ENCODE measurements at regions not wholly inside any gene's neighbourhood (a gene's known extent, or its start where the extent isn't known, plus 50 kb on each side); places are given as distances from the start of the nearest gene placed in this dataset.

DNA sequence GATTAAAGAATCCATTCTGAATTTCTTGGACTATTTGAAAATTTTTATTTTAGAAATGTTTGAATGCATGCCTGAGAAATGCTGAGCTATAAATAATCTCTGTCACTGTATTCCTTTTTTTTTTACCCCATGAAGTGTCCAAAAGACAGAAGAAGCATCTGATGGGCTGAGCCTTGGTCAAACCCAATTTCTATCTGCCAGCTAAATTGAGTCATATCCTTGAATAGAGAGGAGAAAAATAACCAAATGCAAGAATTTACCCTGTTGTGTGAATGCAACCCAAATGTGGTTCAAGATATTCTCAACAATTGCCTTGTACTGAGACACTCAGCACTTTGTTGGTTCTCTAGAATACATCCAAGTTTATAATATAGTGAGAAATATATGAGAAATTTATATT, 223.5 kb downstream of the UBE2E3 start:
- no peak overlapping the region for H3K4me3 ChIP-seq
- DNase-seq: no peak
- H3K4me1 ChIP-seq: no peaks in the 10 kb centered on the region
- no peak overlapping the region for H3K27ac ChIP-seq
- TF ChIP-seq, protein P1, sequence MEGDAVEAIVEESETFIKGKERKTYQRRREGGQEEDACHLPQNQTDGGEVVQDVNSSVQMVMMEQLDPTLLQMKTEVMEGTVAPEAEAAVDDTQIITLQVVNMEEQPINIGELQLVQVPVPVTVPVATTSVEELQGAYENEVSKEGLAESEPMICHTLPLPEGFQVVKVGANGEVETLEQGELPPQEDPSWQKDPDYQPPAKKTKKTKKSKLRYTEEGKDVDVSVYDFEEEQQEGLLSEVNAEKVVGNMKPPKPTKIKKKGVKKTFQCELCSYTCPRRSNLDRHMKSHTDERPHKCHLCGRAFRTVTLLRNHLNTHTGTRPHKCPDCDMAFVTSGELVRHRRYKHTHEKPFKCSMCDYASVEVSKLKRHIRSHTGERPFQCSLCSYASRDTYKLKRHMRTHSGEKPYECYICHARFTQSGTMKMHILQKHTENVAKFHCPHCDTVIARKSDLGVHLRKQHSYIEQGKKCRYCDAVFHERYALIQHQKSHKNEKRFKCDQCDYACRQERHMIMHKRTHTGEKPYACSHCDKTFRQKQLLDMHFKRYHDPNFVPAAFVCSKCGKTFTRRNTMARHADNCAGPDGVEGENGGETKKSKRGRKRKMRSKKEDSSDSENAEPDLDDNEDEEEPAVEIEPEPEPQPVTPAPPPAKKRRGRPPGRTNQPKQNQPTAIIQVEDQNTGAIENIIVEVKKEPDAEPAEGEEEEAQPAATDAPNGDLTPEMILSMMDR (IDR thresholded peaks at IDR 0.05): no peak
- TF ChIP-seq POLR2A (IDR thresholded peaks at IDR 0.05) (no peak), POLR2AphosphoS5 (IDR thresholded peaks at IDR 0.05) (no peak), EP300 (IDR thresholded peaks at IDR 0.05) (no peak)
- peaks cover 0 to 20% (median 5%) of the 10 kb centered on the region in 4 donors for H3K9me3 ChIP-seq
- no peaks in the 10 kb centered on the region for H3K27me3 ChIP-seq
- intact Hi-C loops (cut with DNase I; ENCODE audit: low total_unique reads): no loop called here
- H3K36me3 ChIP-seq: no peaks in the 10 kb centered on the region

DNA sequence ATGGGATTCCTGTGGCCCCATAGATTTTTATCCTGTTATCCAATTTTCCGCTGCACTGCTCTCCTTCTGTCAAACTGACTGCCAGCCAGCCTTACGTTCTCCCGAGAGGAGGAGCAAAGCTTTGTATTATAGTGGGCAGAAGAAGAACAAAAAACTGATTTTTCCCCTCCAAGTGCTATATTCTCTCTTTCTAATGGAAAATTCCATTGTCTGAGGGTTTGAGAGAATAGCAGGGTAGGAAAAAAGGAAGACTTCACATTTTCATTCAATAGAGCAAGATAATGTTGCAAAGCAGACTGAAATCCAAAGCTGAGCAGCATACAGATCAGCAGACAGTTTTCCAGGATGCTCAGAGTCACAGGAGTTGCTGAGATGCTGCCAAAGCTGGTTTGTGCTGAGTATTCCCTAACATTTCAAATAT, 238.0 kb downstream of the UBE2E3 start:
- H3K4me1 ChIP-seq: no peaks in the 10 kb centered on the region
- H3K27me3 ChIP-seq: no peaks in the 10 kb centered on the region
- no peaks in the 10 kb centered on the region for H3K9me3 ChIP-seq
- no peak for DNase-seq
- H3K27ac ChIP-seq: no peak overlapping the region
- no peak overlapping the region for H3K4me3 ChIP-seq
- no peaks in the 10 kb centered on the region for H3K36me3 ChIP-seq
- 79 to 95% (median 88%) methylated on average over 3 of the region's 3 CpGs for WGBS, 5 donors
- intact Hi-C loops (cut with DNase I; ENCODE audit: low total_unique reads): no loop called here
- TF ChIP-seq EP300 (IDR thresholded peaks at IDR 0.05): no peak
- no peak for TF ChIP-seq POLR2A (IDR thresholded peaks at IDR 0.05)
- TF ChIP-seq, protein P1 (IDR thresholded peaks at IDR 0.05): no peak
- TF ChIP-seq POLR2AphosphoS5 (IDR thresholded peaks at IDR 0.05): no peak

DNA sequence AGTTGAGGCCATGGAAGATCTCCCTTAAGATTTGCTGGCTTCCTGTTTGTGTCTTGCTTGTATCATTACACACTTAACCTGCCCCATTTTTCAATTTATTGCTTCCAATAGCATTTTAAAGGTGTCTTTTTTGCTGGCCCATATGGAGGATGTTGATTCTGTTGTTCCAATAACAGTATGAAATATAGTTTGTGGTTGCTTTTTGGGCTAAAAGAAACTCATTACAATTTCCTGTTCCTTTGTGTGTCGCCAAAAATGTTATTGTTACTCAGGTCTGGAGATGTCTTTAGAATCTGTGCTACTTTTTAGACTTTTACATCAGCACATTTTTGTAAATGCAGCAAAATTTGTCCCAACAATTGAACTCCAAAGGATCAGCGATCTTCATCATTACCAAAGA, 234.0 kb upstream of the ITGA4 start:
- H3K27me3 ChIP-seq: no peaks in the 10 kb centered on the region
- no peaks in the 10 kb centered on the region for H3K9me3 ChIP-seq
- H3K4me1 ChIP-seq: no peaks in the 10 kb centered on the region
- no peaks in the 10 kb centered on the region for H3K36me3 ChIP-seq
- no peak overlapping the region for H3K27ac ChIP-seq
- H3K4me3 ChIP-seq: no peak overlapping the region
- TF ChIP-seq POLR2AphosphoS5 (IDR thresholded peaks at IDR 0.05) (no peak), POLR2A (IDR thresholded peaks at IDR 0.05) (no peak), EP300 (IDR thresholded peaks at IDR 0.05) (no peak)
- TF ChIP-seq, protein P1 (IDR thresholded peaks at IDR 0.05): no peak
- no peak for DNase-seq
- intact Hi-C loops (cut with DNase I; ENCODE audit: low total_unique reads): no loop called here
- 64 to 82% (median 74%) methylated on average over 2 of the region's 2 CpGs for WGBS, 5 donors

DNA sequence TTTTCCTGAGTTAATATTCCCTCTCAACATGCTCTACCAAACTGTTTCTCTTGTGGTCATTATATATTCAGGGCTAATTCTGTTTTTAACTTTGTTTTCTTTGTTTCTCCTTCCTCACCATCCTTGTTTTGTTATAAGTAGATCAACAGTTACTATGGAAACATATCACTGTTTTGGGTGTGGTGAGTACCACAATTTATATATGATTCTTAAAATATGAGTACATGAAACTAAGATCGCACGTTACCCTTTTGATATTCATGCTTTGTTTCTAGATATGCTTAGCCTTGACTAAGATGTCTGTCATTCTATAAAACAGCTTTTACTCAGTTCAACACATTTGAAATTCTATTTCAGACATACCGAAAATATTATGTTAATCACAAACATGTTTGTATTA, 232.3 kb upstream of the ITGA4 start:
- no peaks in the 10 kb centered on the region for H3K36me3 ChIP-seq
- TF ChIP-seq, protein P1 (IDR thresholded peaks at IDR 0.05): no peak
- TF ChIP-seq POLR2A (IDR thresholded peaks at IDR 0.05) (no peak), POLR2AphosphoS5 (IDR thresholded peaks at IDR 0.05) (no peak), EP300 (IDR thresholded peaks at IDR 0.05) (no peak)
- DNase-seq: no peak
- no peaks in the 10 kb centered on the region for H3K27me3 ChIP-seq
- WGBS, 5 donors: 83 to 88% (median 84%) methylated on average over 3 of the region's 3 CpGs
- H3K9me3 ChIP-seq: no peaks in the 10 kb centered on the region
- H3K27ac ChIP-seq: no peak overlapping the region
- no peak overlapping the region for H3K4me3 ChIP-seq
- intact Hi-C loops (cut with DNase I; ENCODE audit: low total_unique reads): no loop called here
- H3K4me1 ChIP-seq: no peaks in the 10 kb centered on the region

Data from stomach (tissue), 8 donors.